ENCODE measurements at regions not wholly inside any gene's neighbourhood (a gene's known extent, or its start where the extent isn't known, plus 50 kb on each side); places are given as distances from the start of the nearest gene placed in this dataset.

DNA sequence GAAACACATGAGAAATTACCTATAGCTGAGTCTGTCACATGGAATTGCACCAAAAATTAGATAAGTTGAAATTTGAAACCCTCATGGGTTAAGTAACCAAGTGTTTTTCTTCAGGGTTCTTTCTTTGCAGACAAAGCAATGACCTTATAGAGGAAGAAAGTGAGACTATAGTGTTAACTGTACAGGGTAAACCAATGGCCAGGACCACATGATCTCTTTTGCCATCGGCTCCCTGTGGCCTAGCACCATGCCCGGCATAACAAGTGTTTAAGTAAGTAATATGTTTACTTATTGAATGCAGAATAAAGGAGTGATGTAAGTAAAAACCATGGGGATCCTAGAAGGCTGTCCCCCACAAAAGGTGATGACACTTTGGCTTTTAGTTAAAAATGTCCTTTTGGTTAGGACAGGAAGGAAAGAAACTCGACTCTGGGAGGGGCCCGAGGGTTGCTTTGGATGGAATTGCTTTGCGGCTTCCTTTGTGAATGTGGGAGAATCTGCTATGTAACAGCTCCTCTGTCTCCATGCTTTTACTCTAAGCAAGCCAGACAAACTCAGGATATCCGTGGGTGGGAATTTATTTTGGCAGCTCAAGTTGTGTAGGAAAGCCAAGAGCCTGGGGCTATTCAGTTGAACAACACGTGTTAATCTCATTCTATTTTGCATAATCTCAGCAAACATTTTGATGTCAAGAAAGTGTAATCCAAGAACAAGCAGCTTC is 454.7 kb downstream of the INSC start:
- no peak for DNase-seq (ENCODE audit: extremely low read depth in 1 of 4, low spot score in 3 of 4)
- H3K79me2 ChIP-seq (ENCODE audit: control insufficient read depth, insufficient read depth, low read length), result no peaks in the 10 kb centered on the region
- H4K20me1 ChIP-seq (replicated peaks; ENCODE audit: control insufficient read depth, insufficient read depth, low read length), result no peaks in the 10 kb centered on the region
- no peak for ATAC-seq
- H3K9ac ChIP-seq (ENCODE audit: insufficient read depth in 1 of 2, low read depth in 2 of 2, low read length in 2 of 2), result no peak overlapping the region
- no TSS peak for BruUV-seq (replicated peaks)
- WGBS (ENCODE audit: insufficient coverage, low coverage, missing lambda C conversion rate), result 4% methylated on average over 7 of the region's 7 CpGs
- intact Hi-C loops (cut with micrococcal nuclease), result no loop called here
- TF ChIP-seq ZNF589 (CRISPR knock-in tag; IDR thresholded peaks at IDR 0.05; ENCODE audit: low read depth) (no peak), PHB (CRISPR knock-in tag; IDR thresholded peaks at IDR 0.05) (no peak), KDM1A (IDR thresholded peaks at IDR 0.05) (no peak), MEIS2 (IDR thresholded peaks at IDR 0.05; ENCODE audit: partially characterized antibody) (no peak), ETV1 (tag; conservative IDR thresholded peaks at IDR 0.05; ENCODE audit: low read depth) (no peak), TEAD1 (CRISPR knock-in tag; IDR thresholded peaks at IDR 0.05) (no peak), NELFE (IDR thresholded peaks at IDR 0.05; ENCODE audit: insufficient read depth, insufficient read length) (no peak), SMAD3 (CRISPR knock-in tag; conservative IDR thresholded peaks at IDR 0.05) (no peak), E2F5 (CRISPR knock-in tag; IDR thresholded peaks at IDR 0.05) (no peak), SMARCA4 (IDR thresholded peaks at IDR 0.05) (no peak), PHTF2 (CRISPR knock-in tag; IDR thresholded peaks at IDR 0.05) (no peak), STAT5A (IDR thresholded peaks at IDR 0.05; ENCODE audit: borderline replicate concordance, low read length) (no peak), TEAD4 (IDR thresholded peaks at IDR 0.05; ENCODE audit: low read length) (no peak), TEAD4 (CRISPR knock-in tag; IDR thresholded peaks at IDR 0.05; ENCODE audit: borderline replicate concordance) (no peak), THAP12 (CRISPR knock-in tag; IDR thresholded peaks at IDR 0.05) (no peak), ZNF146 (CRISPR knock-in tag; IDR thresholded peaks at IDR 0.05; ENCODE audit: unreplicated experiment) (no peak), THRA (IDR thresholded peaks at IDR 0.05) (no peak)
- no peak overlapping the region for H3K27ac ChIP-seq (ENCODE audit: extremely low read depth, low read depth, low read length)
- H3K4me3 ChIP-seq, result no peak overlapping the region
- no peak for FAIRE-seq
- H3K4me1 ChIP-seq (replicated peaks in 1 of 2; ENCODE audit: control insufficient read depth in 2 of 2, insufficient read depth in 2 of 2, low read length in 2 of 2), result no peaks in the 10 kb centered on the region
- ChIA-PET CTCF (ENCODE audit: low intra/inter-chr PET ratio) (no interaction called here), POLR2A (interaction anchor here (1.2 kb wide), 1 partner anchor 16 kb away, joined by 3 read pairs; no protein-coding TSS in a partner anchor)
- no peak overlapping the region for H3K4me2 ChIP-seq (ENCODE audit: insufficient read depth, low read length)
- no peaks in the 10 kb centered on the region for H3K9me1 ChIP-seq (ENCODE audit: control insufficient read depth, insufficient read depth, low read length)
- no peaks in the 10 kb centered on the region for H3K9me3 ChIP-seq (replicated peaks; ENCODE audit: control insufficient read depth, insufficient read depth, low read depth, low read length)
- peaks cover 5 to 13% of the 10 kb centered on the region in 2 experiments; a peak in 3 of 5 replicates for H3K27me3 ChIP-seq (ENCODE audit: control insufficient read depth in 2 of 2, insufficient read depth in 2 of 2, low read length in 2 of 2)
- in situ Hi-C loops (cut with MboI), result no loop called here
- no peak overlapping the region for H2AFZ ChIP-seq (ENCODE audit: low read depth, low read length)
- no peaks in the 10 kb centered on the region for H3K36me3 ChIP-seq (ENCODE audit: control insufficient read depth, insufficient read depth, low read length)
